ENCODE measurements at regions not wholly inside any gene's neighbourhood (a gene's known extent, or its start where the extent isn't known, plus 50 kb on each side); places are given as distances from the start of the nearest gene placed in this dataset.

DNA sequence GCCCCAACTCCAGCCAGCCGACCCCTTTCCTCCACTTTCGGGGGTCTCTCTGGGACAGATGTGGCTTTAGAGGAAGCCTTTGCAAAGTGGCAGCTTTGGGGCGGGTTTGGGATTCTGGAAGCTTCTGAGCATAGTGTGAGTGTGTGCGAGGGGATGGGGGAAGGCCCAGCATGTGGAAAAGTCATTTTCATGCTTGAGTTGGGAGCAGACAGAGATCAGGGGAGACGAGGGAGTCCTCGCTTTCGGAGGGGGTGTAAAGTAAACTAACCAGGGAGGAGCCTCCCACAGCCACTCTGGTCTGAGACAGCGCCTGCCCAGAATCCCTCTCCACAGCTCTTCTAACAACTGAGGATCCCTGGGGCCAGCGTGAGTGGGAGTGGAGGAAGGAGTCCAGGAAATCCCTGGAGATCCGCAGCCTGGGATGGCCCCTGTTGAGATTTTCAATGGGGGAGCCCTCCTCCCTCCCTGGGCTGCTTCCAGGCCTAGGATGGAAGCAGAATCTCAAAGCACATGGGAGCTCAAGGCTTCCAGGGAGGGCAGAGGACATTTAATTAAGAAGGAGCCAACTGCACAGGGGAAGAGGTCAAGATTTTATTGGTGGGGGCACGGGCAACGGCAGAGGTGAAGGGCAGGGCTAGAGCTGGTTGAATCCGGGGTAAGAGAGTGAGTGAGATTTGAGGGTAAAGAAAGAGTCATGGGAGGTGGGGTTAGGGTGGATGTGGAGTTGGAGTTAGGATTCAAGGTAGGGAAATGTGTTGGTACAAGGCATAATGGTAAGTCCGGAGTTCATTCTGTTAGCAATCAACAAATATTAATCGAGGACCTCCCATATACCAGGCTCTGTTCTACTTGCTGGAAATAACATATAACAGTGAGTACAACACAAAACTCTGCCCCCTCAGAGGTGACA, 102.3 kb upstream of the FOXP4 start:
- no peak for TF ChIP-seq EZH2 (IDR thresholded peaks at IDR 0.05; ENCODE audit: low read length, unreplicated experiment)
- no peak for TF ChIP-seq CTCF (conservative IDR thresholded peaks at IDR 0.05; ENCODE audit: low read depth, low read length)
- TF ChIP-seq EZH2phosphoT487 (IDR thresholded peaks at IDR 0.05; ENCODE audit: borderline replicate concordance, low read length), result no peak

Measured in PC-3 (cell line).